HepG2 (cell line): ENCODE measurements at regions not wholly inside any gene's neighbourhood (a gene's known extent, or its start where the extent isn't known, plus 50 kb on each side); places are given as distances from the start of the nearest gene placed in this dataset.

Source experiments
- ATAC-seq: fragments of 200-7000 bp; cut with Tn5 transposase; 3 replicates; pipeline ENCODE4 v1.9.1; 2020; ENCODE audit warnings: mild to moderate bottlenecking, moderate library complexity
- BruUV-seq: library from RNA; stranded (reverse); fragments of 400-500 nt; replicated peaks from 2 replicates; lab custom pipeline; 2021; lab: Mats Ljungman, UMichigan
- CTCF ChIA-PET: fragments of 300-600 bp; formaldehyde crosslinking; extraction: SDS; loops from one replicate; lab custom pipeline; 2021; ENCODE audit warnings: low total read pairs, inconsistent platforms, low intra/inter-chr PET ratio; lab: Yijun Ruan, JAX
- POLR2A ChIA-PET: fragments of 350-600 bp; sonication (Branson Sonifier 250); formaldehyde crosslinking; loops from one replicate; lab custom pipeline; 2020; ENCODE audit warnings: antibody characterized with exemption, inconsistent platforms; lab: Yijun Ruan, JAX
- DNase-seq: peaks from one replicate; pipeline ENCODE4 v3.0.0-alpha.2; 2015; ENCODE audit warnings: low spot score
- FAIRE-seq: peaks from 3 replicates; lab custom pipeline; 2011; peaks lifted over from hg19 to GRCh38; lab: Jason Lieb, UNC
- H2AFZ ChIP-seq: one replicate; pipeline ENCODE4 v1.6.1; 2011; ENCODE audit warnings: low read length, inconsistent platforms
- H3K27ac ChIP-seq: fragments of 300-600 bp; 3 replicates; pipeline ENCODE4 v1.8.0; 2011; ENCODE audit warnings: mixed run types, mild to moderate bottlenecking, mixed read lengths, low read length, inconsistent platforms; ENCODE audit not compliant: insufficient read depth; ENCODE audit errors: extremely low read length
- H3K27me3 ChIP-seq, 2 experiments: fragments of 200-600 bp in 1 of 2; 2 replicates in 1 of 2; 3 replicates in 1 of 2; pipeline versions ENCODE4 v1.6.0 to v1.8.0; 2011; ENCODE audit warnings: low read length in 2 of 2, mild to moderate bottlenecking in 2 of 2, moderate library complexity in 2 of 2, inconsistent platforms in 1 of 2; ENCODE audit not compliant: insufficient read depth in 2 of 2, control insufficient read depth in 1 of 2
- H3K36me3 ChIP-seq, 2 experiments: fragments of 200-600 bp in 1 of 2; replicated peaks in 1 of 2; 2 replicates in 1 of 2; 3 replicates in 1 of 2; pipeline versions ENCODE4 v1.5.1 to v1.8.0; 2011; ENCODE audit warnings: low read length in 2 of 2, inconsistent platforms in 1 of 2; ENCODE audit not compliant: insufficient read depth in 2 of 2, control insufficient read depth in 1 of 2
- H3K4me1 ChIP-seq: 2 replicates; pipeline ENCODE4 v1.5.1; 2012; ENCODE audit warnings: low read length, inconsistent platforms; ENCODE audit not compliant: insufficient read depth
- H3K4me2 ChIP-seq: 2 replicates; pipeline ENCODE4 v1.6.0; 2011; ENCODE audit warnings: low read depth, low read length, inconsistent platforms
- H3K4me3 ChIP-seq, 3 experiments: fragments of 200-600 bp in 1 of 3; sonication (generic), shearing (Covaris generic) in 1 of 3; replicated peaks in 1 of 3; 2 replicates each; pipeline ENCODE4 v1.5.1; 2011 to 2016; ENCODE audit warnings: low read length in 3 of 3, inconsistent platforms in 2 of 3, low read depth in 2 of 3, mild to moderate bottlenecking in 2 of 3, control low read depth in 1 of 3, mixed read lengths in 1 of 3; ENCODE audit not compliant: insufficient read depth in 1 of 3
- H3K79me2 ChIP-seq: one replicate; pipeline ENCODE4 v1.6.1; 2011; ENCODE audit warnings: low read length, inconsistent platforms; ENCODE audit not compliant: insufficient read depth
- H3K9ac ChIP-seq: 2 replicates; pipeline ENCODE4 v1.6.0; 2011; ENCODE audit warnings: mild to moderate bottlenecking, low read depth, low read length, inconsistent platforms; ENCODE audit not compliant: insufficient read depth
- H3K9me3 ChIP-seq: 2 replicates; pipeline ENCODE4 v1.5.1; 2012; ENCODE audit warnings: mild to moderate bottlenecking, low read length
- H4K20me1 ChIP-seq: 2 replicates; pipeline ENCODE4 v1.6.0; 2011; ENCODE audit warnings: inconsistent platforms, mild to moderate bottlenecking, low read length, moderate library complexity; ENCODE audit not compliant: insufficient read depth
- CBX5 ChIP-seq: sonication (generic); formaldehyde crosslinking; IDR thresholded peaks from 2 replicates; pipeline ENCODE4 v1.4.0; 2020; ENCODE audit warnings: missing genetic modification reagents, borderline replicate concordance
- HOMEZ ChIP-seq: IDR thresholded peaks from 2 replicates; pipeline ENCODE4 v1.6.1; 2016; ENCODE audit warnings: low read depth
- PCBP1 ChIP-seq: fragments of 200-400 bp; formaldehyde crosslinking; IDR thresholded peaks from 2 replicates; pipeline ENCODE4 v1.6.1; 2017; ENCODE audit warnings: mild to moderate bottlenecking, low read depth, low read length, borderline replicate concordance
- RAD51 ChIP-seq: fragments of 450-650 bp; IDR thresholded peaks from 2 replicates; pipeline ENCODE4 v1.6.1; 2016; ENCODE audit warnings: borderline replicate concordance
- TBL1XR1 ChIP-seq: fragments of 150-350 bp; IDR thresholded peaks from 2 replicates; pipeline ENCODE4 v1.6.1; 2014; ENCODE audit warnings: borderline replicate concordance, low read length; ENCODE audit not compliant: partially characterized antibody
- ZNF788 ChIP-seq: sonication (generic); formaldehyde crosslinking; IDR thresholded peaks from 2 replicates; pipeline ENCODE4 v1.5.0; 2020; ENCODE audit warnings: mild to moderate bottlenecking, missing genetic modification reagents, borderline replicate concordance
- WGBS: methylation state at CpG from one replicate; pipeline ENCODE4 v1.1.6; 2017; ENCODE audit warnings: low lambda C conversion rate; 5-methylcytosine and 5-hydroxymethylcytosine counted together
- in situ Hi-C: cut with HindIII; loops from 2 replicates; pipeline ENCODE4 v1.10.0; 2017; ENCODE audit warnings: low pct_unique_long_range_greater_than_20kb; ENCODE audit not compliant: extremely low pct_ligation_motif_present
- intact Hi-C: fragments of 100-400 bp; cut with micrococcal nuclease; formaldehyde crosslinking; loops from one replicate; pipeline ENCODE4 v1.10.0; 2022; ENCODE audit not compliant: unreplicated experiment

GRCh38 chr3:107213044-107213669 lies 164.1 kb upstream of the CCDC54 start:
- Histone ChIP-seq H3K36me3 (no peaks in the 10 kb centered on the region), H3K4me2 (no peak overlapping the region), H3K4me3 (no peak overlapping the region), H3K27me3 (no peaks in the 10 kb centered on the region; a peak in 2 of 5 replicates), H3K9me3 (no peaks in the 10 kb centered on the region), H3K79me2 (no peaks in the 10 kb centered on the region), H4K20me1 (no peaks in the 10 kb centered on the region), H2AFZ (no peak overlapping the region), H3K27ac (no peak overlapping the region), H3K4me1 (no peaks in the 10 kb centered on the region), H3K9ac (no peak overlapping the region)
- BruUV-seq: no TSS peak
- DNase-seq (no peak), FAIRE-seq (no peak), ATAC-seq (no peak)
- ChIA-PET POLR2A (no interaction called here), CTCF (no interaction called here)
- intact Hi-C loops (no loop called here), in situ Hi-C loops (no loop called here)
- WGBS: 35% methylated on average over 6 of the region's 6 CpGs
- TF ChIP-seq CBX5 (no peak), HOMEZ (CRISPR knock-in tag) (no peak), PCBP1 (no peak), ZNF788 (CRISPR knock-in tag) (no peak)

GRCh38 chr3:107216229-107216628 lies 161.0 kb upstream of the CCDC54 start:
- no peaks in the 10 kb centered on the region; a peak in 1 of 5 replicates for H3K27me3 ChIP-seq
- intact Hi-C loops (no loop called here), in situ Hi-C loops (no loop called here)
- BruUV-seq: no TSS peak
- no peak overlapping the region for H3K4me3 ChIP-seq
- TF ChIP-seq RAD51: no peak
- TF ChIP-seq TBL1XR1: no peak
- H3K4me2 ChIP-seq: no peak overlapping the region
- H3K36me3 ChIP-seq: no peaks in the 10 kb centered on the region
- ATAC-seq (no peak), DNase-seq (no peak), FAIRE-seq (no peak)
- no peak overlapping the region for H3K27ac ChIP-seq
- H3K79me2 ChIP-seq: no peaks in the 10 kb centered on the region
- POLR2A ChIA-PET: no interaction called here
- CTCF ChIA-PET: no interaction called here
- H2AFZ ChIP-seq: no peak overlapping the region
- no peak overlapping the region for H3K9ac ChIP-seq
- H3K9me3 ChIP-seq: no peaks in the 10 kb centered on the region
- WGBS: 34% methylated on average over 5 of the region's 5 CpGs
- no peaks in the 10 kb centered on the region for H3K4me1 ChIP-seq
- H4K20me1 ChIP-seq: no peaks in the 10 kb centered on the region
